ENCODE measurements at regions not wholly inside any gene's neighbourhood (a gene's known extent, or its start where the extent isn't known, plus 50 kb on each side); places are given as distances from the start of the nearest gene placed in this dataset.

- Histone ChIP-seq H3K36me3 (no peaks in the 10 kb centered on the region), H3K9me3 (peaks cover 0 to 8% (median 0%) of the 10 kb centered on the region in 3 donors), H3K4me1 (no peaks in the 10 kb centered on the region), H3K27me3 (no peaks in the 10 kb centered on the region), H3K27ac (no peak overlapping the region), H3K4me3 (no peak overlapping the region)
- DNase-seq: no peak
- 58 to 59% methylated on average over 5 of the region's 6 CpGs for WGBS, 2 donors
- no peak for TF ChIP-seq CTCF (IDR thresholded peaks at IDR 0.05)
- TF ChIP-seq POLR2A (IDR thresholded peaks at IDR 0.05): no peak
- intact Hi-C loops (cut with DNase I): no loop called here
Measured at GRCh38 chrX:38965888-38966287, 164.6 kb downstream of the MID1IP1 start.

GRCh38 chrX:38968344-38969216 lies 167.3 kb downstream of the MID1IP1 start:
- no peak overlapping the region for H3K4me3 ChIP-seq
- no peak for DNase-seq
- peak overlapping the region in 1 of 4 donors; percentile 42 for H3K27ac ChIP-seq
- 68 to 74% methylated on average over 2 to 3 of the region's 3 CpGs for WGBS, 2 donors
- TF ChIP-seq CTCF (IDR thresholded peaks at IDR 0.05): no peak
- no peak for TF ChIP-seq POLR2A (IDR thresholded peaks at IDR 0.05)
- no peaks in the 10 kb centered on the region for H3K27me3 ChIP-seq
- peaks cover 0 to under 1% (median 0%) of the 10 kb centered on the region in 3 donors for H3K9me3 ChIP-seq
- intact Hi-C loops (cut with DNase I): no loop called here
- no peaks in the 10 kb centered on the region for H3K4me1 ChIP-seq
- no peaks in the 10 kb centered on the region for H3K36me3 ChIP-seq

GRCh38 chrX:38970074-38970473 lies 168.8 kb downstream of the MID1IP1 start:
- 80% methylated on average over 1 of the region's 1 CpG; no CpG with 5 or more reads in 1 of the 2 donors for WGBS, 2 donors
- no peaks in the 10 kb centered on the region for H3K27me3 ChIP-seq
- TF ChIP-seq CTCF (IDR thresholded peaks at IDR 0.05) (no peak), POLR2A (IDR thresholded peaks at IDR 0.05) (no peak)
- H3K4me3 ChIP-seq: no peak overlapping the region
- no peaks in the 10 kb centered on the region for H3K36me3 ChIP-seq
- no peaks in the 10 kb centered on the region for H3K4me1 ChIP-seq
- no peak for DNase-seq
- intact Hi-C loops (cut with DNase I): no loop called here
- H3K27ac ChIP-seq: no peak overlapping the region
- no peaks in the 10 kb centered on the region for H3K9me3 ChIP-seq

GRCh38 chrX:38970845-38971244 lies 169.6 kb downstream of the MID1IP1 start:
- intact Hi-C loops (cut with DNase I): no loop called here
- no peak overlapping the region for H3K27ac ChIP-seq

More at GRCh38 chrX:38970845-38971244, 169.6 kb downstream of the MID1IP1 start:
- H3K4me3 ChIP-seq: no peak overlapping the region
- DNase-seq: no peak
- no peak for TF ChIP-seq CTCF (IDR thresholded peaks at IDR 0.05)
- TF ChIP-seq POLR2A (IDR thresholded peaks at IDR 0.05): no peak
- H3K27me3 ChIP-seq: no peaks in the 10 kb centered on the region
- H3K9me3 ChIP-seq: no peaks in the 10 kb centered on the region
- no peaks in the 10 kb centered on the region for H3K36me3 ChIP-seq
- 69 to 71% methylated on average over 3 of the region's 3 CpGs for WGBS, 2 donors
- no peaks in the 10 kb centered on the region for H3K4me1 ChIP-seq
